K562 (cell line): ENCODE measurements at regions not wholly inside any gene's neighbourhood (a gene's known extent, or its start where the extent isn't known, plus 50 kb on each side); places are given as distances from the start of the nearest gene placed in this dataset.

Source experiments
- ATAC-seq: fragments of 200-7000 bp; cut with Tn5 transposase; 3 replicates; pipeline ENCODE4 v1.9.1; 2020; ENCODE audit warnings: moderate library complexity
- BruUV-seq: library from RNA; stranded (reverse); fragments of 400-500 nt; replicated peaks from 2 replicates; lab custom pipeline; 2021; lab: Mats Ljungman, UMichigan
- CTCF ChIA-PET: fragments of 300-600 bp; formaldehyde crosslinking; extraction: SDS; loops from one replicate; lab custom pipeline; 2021; ENCODE audit warnings: low intra/inter-chr PET ratio; lab: Yijun Ruan, JAX
- POLR2A ChIA-PET: fragments of 300-600, 350-650 bp; sonication (Branson Sonifier 250); formaldehyde crosslinking; extraction: SDS; loops from one replicate; lab custom pipeline; 2021; ENCODE audit warnings: antibody characterized with exemption, inconsistent platforms; lab: Yijun Ruan, JAX
- DNase-seq, 4 experiments: peaks; one replicate each; pipeline versions ENCODE4 v3.0.0 to v3.0.0-alpha.2; 2011 to 2018; ENCODE audit warnings: low spot score in 3 of 4, mixed read lengths in 3 of 4; ENCODE audit errors: extremely low read depth in 1 of 4
- FAIRE-seq: peaks from 2 replicates; lab custom pipeline; 2011; peaks lifted over from hg19 to GRCh38; lab: Jason Lieb, UNC
- H2AFZ ChIP-seq: 2 replicates; pipeline ENCODE4 v1.6.0; 2011; ENCODE audit warnings: low read depth, low read length, control low read depth, inconsistent platforms
- H3K27ac ChIP-seq: fragments of 200-600 bp; 3 replicates; pipeline ENCODE4 v1.8.0; 2011; ENCODE audit warnings: low read depth, mild to moderate bottlenecking, control low read depth, inconsistent platforms, low read length, moderate library complexity, mixed read lengths; ENCODE audit errors: extremely low read depth
- H3K27me3 ChIP-seq, 2 experiments: fragments of 300-600 bp in 1 of 2; 2 replicates in 1 of 2; 3 replicates in 1 of 2; pipeline versions ENCODE4 v1.6.0 to v1.8.0; 2011; ENCODE audit warnings: inconsistent platforms in 2 of 2, low read length in 2 of 2, mild to moderate bottlenecking in 1 of 2, mixed read lengths in 1 of 2, moderate library complexity in 1 of 2; ENCODE audit not compliant: control insufficient read depth in 2 of 2, insufficient read depth in 2 of 2
- H3K36me3 ChIP-seq: fragments of 300-600 bp; 3 replicates; pipeline ENCODE4 v1.8.0; 2011; ENCODE audit warnings: mild to moderate bottlenecking, low read length, inconsistent platforms; ENCODE audit not compliant: control insufficient read depth, insufficient read depth
- H3K4me1 ChIP-seq, 2 experiments: fragments of 200-600 bp in 1 of 2; replicated peaks in 1 of 2; 2 replicates in 1 of 2; 3 replicates in 1 of 2; pipeline versions ENCODE4 v1.5.1 to v1.8.0; 2011; ENCODE audit warnings: inconsistent platforms in 2 of 2, low read length in 2 of 2, mild to moderate bottlenecking in 1 of 2, mixed read lengths in 1 of 2, moderate library complexity in 1 of 2; ENCODE audit not compliant: control insufficient read depth in 2 of 2, insufficient read depth in 2 of 2
- H3K4me2 ChIP-seq: 2 replicates; pipeline ENCODE4 v1.6.1; 2011; ENCODE audit warnings: low read length, control low read depth, inconsistent platforms, mixed read lengths; ENCODE audit not compliant: insufficient read depth
- H3K4me3 ChIP-seq: fragments of 200-600 bp; sonication (generic), shearing (Covaris generic); 2 replicates; pipeline ENCODE4 v1.5.1; 2016; ENCODE audit warnings: control low read depth, inconsistent platforms
- H3K79me2 ChIP-seq: fragments of 200-600 bp; 3 replicates; pipeline ENCODE4 v1.8.0; 2011; ENCODE audit warnings: low read length, inconsistent platforms; ENCODE audit not compliant: control insufficient read depth, insufficient read depth
- H3K9ac ChIP-seq, 2 experiments: 2 replicates each; pipeline versions ENCODE4 v1.6.0 to v1.6.1; 2011; ENCODE audit warnings: low read depth in 2 of 2, low read length in 2 of 2, control low read depth in 1 of 2, inconsistent platforms in 1 of 2, mild to moderate bottlenecking in 1 of 2, mixed read lengths in 1 of 2; ENCODE audit not compliant: insufficient read depth in 1 of 2
- H3K9me1 ChIP-seq: one replicate; pipeline ENCODE4 v1.6.0; 2011; ENCODE audit warnings: inconsistent platforms, mild to moderate bottlenecking, low read length, moderate library complexity; ENCODE audit not compliant: control insufficient read depth, insufficient read depth
- H3K9me3 ChIP-seq: replicated peaks from 2 replicates; pipeline ENCODE4 v1.5.1; 2011; ENCODE audit warnings: low read depth, low read length, inconsistent platforms; ENCODE audit not compliant: control insufficient read depth, insufficient read depth
- H4K20me1 ChIP-seq: replicated peaks from 2 replicates; pipeline ENCODE4 v1.6.1; 2011; ENCODE audit warnings: low read length, inconsistent platforms, mixed read lengths; ENCODE audit not compliant: control insufficient read depth, insufficient read depth
- CCNT2 ChIP-seq: IDR thresholded peaks from 2 replicates; pipeline ENCODE4 v1.6.1; 2011; ENCODE audit warnings: borderline replicate concordance, low read depth, mild to moderate bottlenecking, moderate library complexity, mixed read lengths, low read length; ENCODE audit not compliant: insufficient read length; ENCODE audit errors: extremely low read depth
- COPS2 ChIP-seq: fragments of 450-650 bp; conservative IDR thresholded peaks from 2 replicates; pipeline ENCODE4 v1.6.1; 2016; ENCODE audit warnings: mild to moderate bottlenecking, moderate library complexity
- ELF4 ChIP-seq: fragments of 450-650 bp; formaldehyde crosslinking; IDR thresholded peaks from 2 replicates; pipeline ENCODE4 v1.4.0; 2022; ENCODE audit warnings: missing genetic modification characterization
- HMBOX1 ChIP-seq: sonication (generic); IDR thresholded peaks from 2 replicates; pipeline ENCODE4 v1.6.1; 2016
- HNRNPLL ChIP-seq: fragments of 200-400 bp; formaldehyde crosslinking; IDR thresholded peaks from 2 replicates; pipeline ENCODE4 v1.6.1; 2017; ENCODE audit warnings: low read length, low read depth, mild to moderate bottlenecking; ENCODE audit not compliant: poor library complexity, severe bottlenecking
- LARP7 ChIP-seq: fragments of 450-650 bp; IDR thresholded peaks from 2 replicates; pipeline ENCODE4 v1.6.1; 2016
- MAZ ChIP-seq, 2 experiments: fragments of 450-650 bp in 1 of 2; sonication (generic) in 1 of 2; formaldehyde crosslinking; IDR thresholded peaks in 1 of 2; conservative IDR thresholded peaks in 1 of 2; 2 replicates each; pipeline versions ENCODE4 v1.4.0 to v1.5.0; 2020; ENCODE audit warnings: mild to moderate bottlenecking in 1 of 2, missing genetic modification reagents in 1 of 2
- MLX ChIP-seq, 2 experiments: fragments of 450-650 bp in 1 of 2; sonication (generic) in 1 of 2; formaldehyde crosslinking; conservative IDR thresholded peaks; 2 replicates each; pipeline versions ENCODE4 v1.4.0 to v1.8.1; 2020 to 2022; ENCODE audit warnings: mild to moderate bottlenecking in 1 of 2, missing genetic modification reagents in 1 of 2
- NCOA2 ChIP-seq, 2 experiments: fragments of 450-650 bp; IDR thresholded peaks; 2 replicates each; pipeline ENCODE4 v1.6.1; 2018; ENCODE audit warnings: mild to moderate bottlenecking in 2 of 2, moderate library complexity in 1 of 2; ENCODE audit not compliant: partially characterized antibody in 2 of 2
- TAF9B ChIP-seq: fragments of 450-650 bp; IDR thresholded peaks from 2 replicates; pipeline ENCODE4 v1.6.1; 2018; ENCODE audit warnings: mild to moderate bottlenecking; ENCODE audit not compliant: partially characterized antibody
- TEAD4 ChIP-seq, 2 experiments: sonication (generic) in 1 of 2; formaldehyde crosslinking in 1 of 2; IDR thresholded peaks; 2 replicates each; pipeline versions ENCODE4 v1.6.1 to v1.8.0; 2012 to 2022; ENCODE audit warnings: borderline replicate concordance in 1 of 2, inconsistent platforms in 1 of 2, low read length in 1 of 2, mild to moderate bottlenecking in 1 of 2, missing genetic modification reagents in 1 of 2
- TFAM ChIP-seq: fragments of 250-450 bp; sonication (Bioruptor Pico); conservative IDR thresholded peaks from 2 replicates; pipeline ENCODE4 v1.5.0; 2021; ENCODE audit warnings: mild to moderate bottlenecking, moderate library complexity
- ZNF124 ChIP-seq: sonication (generic); formaldehyde crosslinking; IDR thresholded peaks from 2 replicates; pipeline ENCODE4 v1.8.1; 2022; ENCODE audit warnings: missing genetic modification reagents
- ZNF445 ChIP-seq: fragments of 250-450 bp; sonication (Bioruptor Pico); IDR thresholded peaks from 2 replicates; pipeline ENCODE4 v1.4.0; 2020; ENCODE audit warnings: low read depth, mild to moderate bottlenecking, moderate library complexity
- WGBS: fragments of 100-300 bp; shearing (Covaris generic); methylation state at CpG from one replicate; pipeline ENCODE4 v1.1.6; 2016; ENCODE audit warnings: low coverage, mixed read lengths; ENCODE audit not compliant: insufficient coverage; ENCODE audit errors: missing lambda C conversion rate; 5-methylcytosine and 5-hydroxymethylcytosine counted together
- in situ Hi-C: fragments of 300-500 bp; cut with MboI; formaldehyde crosslinking; loops from 4 replicates; pipeline ENCODE4 v1.15.0; 2018; ENCODE audit warnings: inconsistent platforms, mixed read lengths
- intact Hi-C: fragments of 100-400 bp; cut with micrococcal nuclease; formaldehyde crosslinking; loops from 2 replicates; pipeline ENCODE4 v1.14.2; 2022
- TF ChIP-seq, protein P1 (sequence below): fragments of 250-450 bp; sonication (Bioruptor Pico); IDR thresholded peaks from 2 replicates; pipeline ENCODE4 v1.4.0; 2020; ENCODE audit warnings: borderline replicate concordance
- TF ChIP-seq, protein P2 (sequence below): sonication (generic); formaldehyde crosslinking; IDR thresholded peaks from 2 replicates; pipeline ENCODE4 v1.8.0; 2022; ENCODE audit warnings: missing genetic modification reagents, mild to moderate bottlenecking, moderate library complexity, borderline replicate concordance

- ATAC-seq: no peak
- Histone ChIP-seq H3K4me1 (no peaks in the 10 kb centered on the region), H3K27me3 (no peaks in the 10 kb centered on the region), H2AFZ (no peak overlapping the region), H3K9me3 (no peaks in the 10 kb centered on the region), H3K27ac (no peak overlapping the region), H3K4me2 (no peak overlapping the region), H3K9ac (no peak overlapping the region), H3K79me2 (no peaks in the 10 kb centered on the region), H3K4me3 (no peak overlapping the region), H4K20me1 (no peaks in the 10 kb centered on the region), H3K36me3 (no peaks in the 10 kb centered on the region), H3K9me1 (no peaks in the 10 kb centered on the region)
- in situ Hi-C loops: no loop called here
- ChIA-PET CTCF (no interaction called here), POLR2A (no interaction called here)
- 0% methylated on average over 7 of the region's 7 CpGs for WGBS
- intact Hi-C loops: no loop called here
- FAIRE-seq: no peak
- DNase-seq: no peak
- no TSS peak for BruUV-seq
- no peak for TF ChIP-seq ZNF445 (CRISPR knock-in tag)
- TF ChIP-seq COPS2: no peak
- no peak for TF ChIP-seq ZNF124
- no peak for TF ChIP-seq HNRNPLL
- TF ChIP-seq TAF9B: no peak
- no peak for TF ChIP-seq TFAM (CRISPR knock-in tag)
- no peak for TF ChIP-seq ELF4 (CRISPR knock-in tag)
- no peak for TF ChIP-seq MAZ (CRISPR knock-in tag; conservative IDR thresholded peaks at IDR 0.05 in 1 of 2, IDR thresholded peaks at IDR 0.05 in 1 of 2)
- TF ChIP-seq, protein P1, sequence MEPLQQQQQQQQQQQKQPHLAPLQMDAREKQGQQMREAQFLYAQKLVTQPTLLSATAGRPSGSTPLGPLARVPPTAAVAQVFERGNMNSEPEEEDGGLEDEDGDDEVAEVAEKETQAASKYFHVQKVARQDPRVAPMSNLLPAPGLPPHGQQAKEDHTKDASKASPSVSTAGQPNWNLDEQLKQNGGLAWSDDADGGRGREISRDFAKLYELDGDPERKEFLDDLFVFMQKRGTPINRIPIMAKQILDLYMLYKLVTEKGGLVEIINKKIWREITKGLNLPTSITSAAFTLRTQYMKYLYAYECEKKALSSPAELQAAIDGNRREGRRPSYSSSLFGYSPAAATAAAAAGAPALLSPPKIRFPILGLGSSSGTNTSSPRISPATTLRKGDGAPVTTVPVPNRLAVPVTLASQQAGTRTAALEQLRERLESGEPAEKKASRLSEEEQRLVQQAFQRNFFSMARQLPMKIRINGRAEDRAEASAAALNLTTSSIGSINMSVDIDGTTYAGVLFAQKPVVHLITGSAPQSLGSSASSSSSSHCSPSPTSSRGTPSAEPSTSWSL (CRISPR knock-in tag): no peak
- no peak for TF ChIP-seq HMBOX1
- TF ChIP-seq CCNT2: no peak
- no peak for TF ChIP-seq NCOA2 (IDR thresholded peaks at IDR 0.05; ENCODE audit: partially characterized antibody in 2 of 2)
- TF ChIP-seq LARP7: no peak
- TF ChIP-seq TEAD4 (IDR thresholded peaks at IDR 0.05; ENCODE audit: low read length): no peak
- no peak for TF ChIP-seq TEAD4 (CRISPR knock-in tag; IDR thresholded peaks at IDR 0.05; ENCODE audit: borderline replicate concordance)
- no peak for TF ChIP-seq MLX (CRISPR knock-in tag; conservative IDR thresholded peaks at IDR 0.05)
- TF ChIP-seq, protein P2, sequence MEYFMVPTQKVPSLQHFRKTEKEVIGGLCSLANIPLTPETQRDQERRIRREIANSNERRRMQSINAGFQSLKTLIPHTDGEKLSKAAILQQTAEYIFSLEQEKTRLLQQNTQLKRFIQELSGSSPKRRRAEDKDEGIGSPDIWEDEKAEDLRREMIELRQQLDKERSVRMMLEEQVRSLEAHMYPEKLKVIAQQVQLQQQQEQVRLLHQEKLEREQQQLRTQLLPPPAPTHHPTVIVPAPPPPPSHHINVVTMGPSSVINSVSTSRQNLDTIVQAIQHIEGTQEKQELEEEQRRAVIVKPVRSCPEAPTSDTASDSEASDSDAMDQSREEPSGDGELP (CRISPR knock-in tag): no peak
Observed at GRCh38 chr4:13918991-13919441, 291.5 kb upstream of the BOD1L1 start.
